DMS53 (cell line): ENCODE measurements at regions not wholly inside any gene's neighbourhood (a gene's known extent, or its start where the extent isn't known, plus 50 kb on each side); places are given as distances from the start of the nearest gene placed in this dataset.
A peak's percentile ranks its signal among the peaks of the same experiment; 100 is the strongest.

ENCODE experiments used
- DNase-seq: peaks from one replicate; lab custom pipeline; 2025; lab: John Stamatoyannopoulos, UW

DNA sequence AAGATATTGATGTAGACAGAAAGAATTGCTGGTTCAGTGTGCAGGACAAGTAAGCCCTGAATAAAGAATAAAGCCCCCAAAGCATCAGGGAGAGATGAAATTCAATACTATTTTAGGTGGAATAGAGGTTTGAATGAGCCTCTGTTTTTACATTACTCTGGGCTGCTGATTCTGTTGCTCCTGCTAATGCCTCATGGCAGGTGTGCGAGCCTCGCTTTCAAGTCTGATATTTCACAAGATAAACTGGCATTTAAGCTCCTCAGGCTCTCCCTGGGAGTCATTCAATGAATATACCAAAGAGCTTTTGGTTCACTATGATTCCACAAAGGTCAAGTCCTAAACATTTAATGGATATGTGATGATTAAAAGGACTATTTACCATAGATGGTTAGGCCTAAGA is 601.0 kb upstream of the SLC39A10 start:
- DNase-seq: no peak

DNA sequence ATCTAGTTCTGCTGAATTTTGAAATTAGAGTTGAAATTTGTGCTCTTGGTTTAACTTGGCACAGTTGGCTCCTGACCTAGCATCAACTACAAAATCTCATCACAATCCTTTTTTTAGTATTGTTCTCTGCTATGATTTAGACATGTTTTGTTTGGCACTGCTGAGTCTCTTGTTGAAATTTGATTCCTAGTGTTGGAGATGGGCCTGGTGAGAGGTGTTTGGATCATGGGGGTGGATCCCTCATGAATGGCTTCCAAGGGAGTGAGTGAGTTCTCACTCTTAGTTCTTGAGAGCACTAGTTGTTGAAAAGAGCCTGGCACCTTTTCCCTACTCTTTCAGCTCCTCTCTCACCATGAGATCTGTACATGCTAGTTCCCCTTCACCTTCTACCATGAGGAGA is 605.6 kb upstream of the SLC39A10 start:
- no peak for DNase-seq

DNA sequence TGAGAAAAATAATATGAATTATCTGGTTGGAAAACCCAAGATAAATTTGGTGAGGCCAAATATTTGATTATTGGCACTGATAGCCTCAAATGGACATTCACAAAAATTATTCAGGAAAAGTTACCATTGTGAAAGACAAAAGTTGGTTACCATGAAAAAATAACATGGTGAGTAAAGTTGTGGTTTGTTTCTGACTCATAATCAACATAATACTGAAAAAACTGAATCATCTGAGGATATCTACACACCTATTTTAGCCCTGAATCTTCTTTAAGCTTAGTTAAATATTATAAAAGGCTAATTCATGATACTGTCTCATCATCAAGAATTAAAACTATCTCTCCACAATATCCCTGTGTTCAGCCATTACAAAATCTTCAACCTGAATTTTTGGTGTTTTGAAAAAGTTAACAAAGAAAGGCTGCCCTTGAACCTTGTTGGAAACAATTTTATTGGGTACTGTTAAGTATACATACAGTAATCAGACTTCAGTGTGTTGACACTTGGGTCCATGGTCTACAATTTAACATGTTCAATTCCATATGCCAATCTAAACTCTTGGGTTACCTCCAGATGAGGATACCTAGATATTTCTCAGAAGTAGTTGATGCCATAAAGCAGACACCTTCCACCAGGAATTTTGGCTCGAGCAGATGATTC is 607.5 kb upstream of the SLC39A10 start:
- DNase-seq: no peak

DNA sequence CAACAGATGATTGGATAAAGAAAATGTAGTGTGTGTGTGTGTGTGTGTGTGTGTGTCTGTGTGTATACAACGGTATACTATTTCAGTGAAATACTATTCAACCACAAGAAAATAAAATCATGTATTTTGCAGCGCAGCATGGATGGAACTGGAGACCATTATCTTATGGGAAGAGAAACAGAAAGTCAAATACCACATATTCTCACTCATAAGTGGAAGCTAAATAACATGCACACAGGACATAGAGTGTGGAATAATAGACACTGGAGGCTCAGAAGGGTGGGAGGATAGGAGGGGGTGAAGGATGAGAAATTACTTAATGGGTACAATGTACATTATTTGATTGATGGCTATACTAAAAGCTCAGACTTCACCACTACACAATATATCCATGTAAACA is 609.1 kb upstream of the SLC39A10 start:
- no peak for DNase-seq

DNA sequence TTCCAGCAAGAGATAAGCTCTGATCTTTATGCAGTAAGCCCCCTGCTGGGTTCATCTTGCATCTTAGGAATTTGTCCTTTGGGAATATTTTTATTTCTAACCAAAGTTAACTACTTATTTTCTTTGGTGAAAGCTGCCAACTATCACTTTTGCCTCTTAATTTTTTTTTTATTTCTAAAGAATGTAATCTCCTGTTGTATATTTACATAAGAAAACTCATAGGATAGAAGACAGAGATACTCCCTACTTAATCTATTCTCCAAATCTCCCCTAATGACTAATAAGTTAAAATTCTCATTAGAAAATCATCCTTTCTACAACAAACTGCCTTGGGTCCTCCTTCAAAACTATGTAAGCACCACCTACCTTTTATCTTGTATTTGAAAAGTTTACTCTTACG is 612.2 kb upstream of the SLC39A10 start:
- no peak for DNase-seq

DNA sequence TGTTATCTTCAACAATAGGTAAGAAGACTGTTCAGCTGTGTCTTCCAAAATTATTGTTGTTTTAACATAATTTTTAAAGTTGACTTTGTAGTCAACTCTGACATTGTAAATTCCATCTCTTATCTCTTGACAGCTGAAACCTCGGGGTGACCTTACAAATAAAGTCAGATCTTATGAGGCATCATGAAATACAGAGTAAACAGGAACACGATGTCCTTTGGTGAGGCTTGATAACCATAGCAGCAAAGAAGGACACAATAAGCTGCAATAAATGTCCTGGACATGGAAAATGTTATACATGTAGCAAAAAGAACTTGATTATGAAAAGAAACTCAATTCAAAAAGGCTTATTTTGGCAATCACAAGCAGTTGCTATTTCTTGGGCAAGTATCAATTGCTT is 618.9 kb upstream of the SLC39A10 start:
- DNase-seq: no peak

DNA sequence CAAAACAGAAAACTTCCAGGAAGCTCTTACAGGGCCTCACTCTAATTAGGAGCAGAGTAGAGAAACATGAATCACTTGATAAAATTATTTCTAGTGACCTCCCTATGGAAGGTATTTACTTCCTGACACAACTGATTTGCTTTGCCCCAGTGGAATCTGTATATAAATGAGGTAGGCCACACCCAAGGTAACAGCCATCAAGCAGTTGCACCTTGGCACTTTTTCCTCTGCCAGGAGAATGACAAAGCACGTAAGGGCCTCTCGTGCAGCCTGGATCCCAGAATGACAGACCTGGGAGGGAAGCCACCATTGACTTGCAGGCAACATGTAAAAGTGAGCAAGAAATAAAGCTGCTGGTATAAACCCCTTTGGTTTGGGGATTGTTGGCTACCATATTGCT is 620.0 kb upstream of the SLC39A10 start:
- no peak for DNase-seq

DNA sequence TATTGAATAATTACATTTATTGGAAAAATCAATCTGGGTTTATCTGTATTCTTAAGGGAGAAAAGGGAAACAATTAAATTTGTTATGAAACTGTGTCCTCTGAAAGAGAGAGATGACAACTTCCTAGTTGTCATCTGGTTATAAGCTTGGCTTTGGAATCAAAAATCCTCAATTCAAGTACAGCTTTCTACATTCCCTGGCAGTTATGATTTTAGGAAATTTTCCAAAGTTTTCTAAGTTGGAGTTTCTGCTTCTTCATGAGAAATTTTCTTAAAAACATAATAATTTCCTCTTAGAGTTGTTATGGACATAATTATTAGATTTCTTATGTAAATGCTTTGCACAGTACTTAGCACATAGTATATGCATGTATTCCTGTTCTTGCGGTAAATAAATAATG is 625.6 kb upstream of the SLC39A10 start:
- no peak for DNase-seq

DNA sequence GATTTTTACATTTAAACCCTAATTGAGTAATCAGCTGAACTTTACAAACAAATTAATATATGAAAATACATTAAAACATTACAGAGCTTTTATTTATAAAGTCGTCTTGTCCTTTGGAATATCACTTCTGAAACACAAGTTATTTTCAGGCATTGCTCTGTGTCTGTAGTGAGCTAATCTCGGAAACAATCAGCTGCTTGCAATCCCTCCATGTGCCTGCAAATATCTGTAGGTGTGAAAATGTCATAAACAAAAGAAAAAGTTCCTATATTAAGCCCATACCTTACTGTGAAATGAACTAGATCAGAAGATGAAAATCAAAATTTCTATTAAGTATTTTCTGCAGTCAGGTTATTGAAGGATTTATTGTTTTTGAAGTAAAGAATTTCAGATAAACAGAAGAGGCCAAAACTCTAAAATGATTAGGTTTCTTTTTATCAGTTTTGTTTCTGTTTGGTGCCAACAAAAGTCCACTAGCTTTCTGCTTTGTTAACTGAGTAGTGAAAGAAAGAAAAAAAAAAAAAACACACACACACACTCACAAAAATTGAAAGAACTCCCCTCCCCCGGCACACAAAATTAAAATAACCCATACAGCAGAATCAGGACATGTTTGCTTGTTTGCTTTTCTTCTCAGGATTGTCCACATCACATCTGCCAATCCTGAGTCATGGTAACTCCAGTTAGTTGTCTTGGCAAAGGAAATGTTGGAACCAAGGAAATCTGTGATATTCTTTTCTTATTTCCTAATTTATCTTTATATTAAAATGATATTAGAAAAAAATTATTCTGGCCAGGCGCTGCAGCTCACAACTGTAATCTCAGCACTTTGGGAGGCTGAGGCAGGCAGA is 627.0 kb upstream of the SLC39A10 start:
- DNase-seq: peak; percentile 35

DNA sequence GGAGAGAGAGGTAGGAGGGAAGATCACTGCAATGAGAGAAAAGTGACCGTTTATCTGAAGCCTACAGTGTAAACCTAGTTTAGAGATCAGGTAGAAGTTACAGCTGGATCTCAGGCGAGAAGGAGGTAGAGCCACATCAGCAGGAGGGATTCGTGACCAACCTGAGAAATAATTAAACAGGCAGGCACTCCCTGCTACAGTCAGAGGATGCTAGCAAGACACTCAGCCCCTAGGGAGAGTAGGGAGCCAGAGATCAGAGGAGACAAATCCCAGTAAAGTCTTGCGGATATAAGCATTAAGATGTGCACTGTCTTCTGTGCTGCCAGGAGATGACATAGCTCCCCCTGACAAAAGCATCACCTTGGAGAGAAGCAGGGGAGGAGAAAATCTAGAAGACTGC is 629.1 kb upstream of the SLC39A10 start:
- no peak for DNase-seq

DNA sequence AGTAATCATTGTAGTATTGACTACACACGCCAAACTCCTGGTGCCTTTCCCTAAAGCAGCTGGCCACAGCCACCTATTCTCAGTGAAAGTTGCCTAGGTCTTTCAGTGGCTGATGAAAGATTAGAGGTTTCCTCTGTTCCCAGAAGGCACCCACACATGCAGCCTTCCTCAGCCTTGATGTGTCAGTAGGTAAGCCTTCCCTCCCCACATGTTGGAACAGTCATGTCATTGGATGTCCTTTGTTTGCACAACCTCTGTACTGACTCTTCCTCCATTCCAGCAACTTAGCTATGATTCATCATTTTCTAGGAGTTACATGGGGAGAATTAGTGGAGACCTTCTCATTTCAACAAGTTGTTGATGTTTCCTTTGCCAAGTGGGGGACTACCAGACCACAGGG is 630.8 kb upstream of the SLC39A10 start:
- no peak for DNase-seq

DNA sequence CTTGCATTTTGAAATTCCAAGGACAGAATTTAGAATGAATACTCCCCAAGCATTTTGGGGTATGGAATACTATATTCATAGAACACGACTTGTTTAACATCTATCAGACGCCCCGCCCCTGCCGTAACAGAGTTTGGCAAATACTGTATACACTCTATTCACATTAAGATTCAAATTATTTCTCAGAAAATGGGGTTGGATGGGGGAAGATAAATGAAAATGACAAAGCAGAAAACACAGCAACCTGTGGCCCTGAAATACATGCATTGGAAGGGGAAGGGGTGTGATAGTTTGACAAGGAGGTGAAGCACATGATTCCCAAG is 634.6 kb upstream of the SLC39A10 start:
- DNase-seq: no peak

DNA sequence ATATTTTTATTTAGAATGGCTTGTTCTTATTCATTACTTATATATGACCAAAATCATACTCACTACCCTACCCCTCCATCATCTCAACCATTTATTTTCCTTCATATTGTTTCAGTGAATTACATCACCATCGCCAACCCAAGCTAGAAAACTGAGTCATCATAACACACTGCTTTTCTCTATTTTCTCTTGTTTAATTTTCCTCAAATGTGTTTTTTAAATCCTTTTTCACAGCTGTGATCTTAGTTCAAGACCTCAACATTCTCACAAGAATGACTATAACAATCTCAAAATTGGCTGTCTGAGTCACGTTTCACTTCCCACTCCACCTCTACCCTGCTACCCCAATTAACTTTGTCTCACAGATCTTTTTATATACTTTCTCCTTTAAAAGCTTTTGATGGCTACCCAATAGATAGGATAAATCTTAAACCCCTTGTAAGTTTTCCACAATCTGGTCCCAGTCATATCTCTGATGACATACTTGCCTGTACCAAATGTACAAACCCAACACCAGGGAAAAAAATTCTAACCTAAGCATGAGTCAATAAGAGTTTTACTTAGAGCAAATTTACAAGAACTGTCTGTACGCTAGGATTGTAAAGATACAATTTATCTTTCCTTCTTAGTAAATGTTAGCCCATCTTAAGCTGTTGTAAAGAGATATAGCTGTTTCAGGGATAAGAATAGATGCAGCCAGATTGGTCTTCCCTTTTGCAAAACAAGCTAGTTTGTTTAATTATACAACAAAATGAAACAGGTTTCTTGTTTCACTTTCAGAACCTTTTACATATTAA is 635.1 kb upstream of the SLC39A10 start:
- no peak for DNase-seq

DNA sequence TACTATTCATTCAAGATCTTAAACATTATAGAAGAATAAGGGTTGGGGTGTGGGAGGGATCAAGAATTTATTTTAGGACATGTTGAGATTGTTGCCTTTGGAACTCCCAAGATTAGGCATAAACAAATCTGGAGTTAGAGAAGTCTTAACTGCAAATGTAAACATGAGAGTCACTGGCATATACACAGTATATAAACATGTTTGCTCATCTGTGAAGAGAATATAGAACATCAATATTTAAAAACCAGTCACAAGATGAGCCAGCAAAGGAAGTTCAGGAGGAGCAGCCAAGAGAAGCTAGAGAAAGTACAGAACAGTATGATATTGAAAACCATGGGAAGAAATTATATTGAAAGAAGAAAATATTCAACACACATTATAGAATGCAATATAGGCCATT is 638.6 kb upstream of the SLC39A10 start:
- no peak for DNase-seq

DNA sequence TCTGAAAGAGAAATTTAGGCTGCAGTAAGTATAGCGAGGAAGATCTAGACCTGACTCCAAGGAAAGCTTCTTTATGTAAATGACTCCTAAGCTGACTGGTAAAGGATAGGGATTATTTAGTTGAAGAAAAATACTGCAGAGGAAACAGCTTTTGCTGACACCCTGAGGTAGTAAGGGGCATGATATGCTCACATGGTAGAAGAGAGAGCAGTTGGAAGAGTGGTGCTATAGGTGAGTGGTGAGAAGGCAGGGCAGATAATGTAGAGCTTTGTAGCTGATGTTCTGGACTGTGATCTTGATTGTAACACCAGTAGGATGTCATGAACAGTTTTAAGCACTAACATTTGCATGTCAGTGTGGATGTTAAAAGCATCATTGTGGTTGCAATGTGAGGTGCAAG is 639.1 kb upstream of the SLC39A10 start:
- peak; percentile 24 for DNase-seq

DNA sequence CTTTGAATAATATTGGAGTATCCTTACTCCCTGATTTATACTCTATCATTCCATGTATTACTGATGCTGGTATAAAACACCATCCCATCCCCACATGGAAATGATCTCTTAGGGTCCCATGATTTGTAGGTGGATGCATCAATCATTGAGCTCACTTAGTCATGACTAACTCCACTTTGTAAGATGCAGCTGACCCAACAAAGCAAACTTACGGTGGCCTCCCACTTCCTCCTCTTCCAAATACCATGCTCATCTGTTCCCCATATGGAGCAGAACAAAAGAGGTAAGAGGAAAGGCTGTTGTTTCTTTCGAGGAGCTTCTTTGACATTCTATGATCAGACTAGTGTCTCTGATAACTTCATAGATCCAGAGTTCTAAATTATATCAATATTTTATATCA is 640.2 kb upstream of the SLC39A10 start:
- DNase-seq: peak; percentile 23

DNA sequence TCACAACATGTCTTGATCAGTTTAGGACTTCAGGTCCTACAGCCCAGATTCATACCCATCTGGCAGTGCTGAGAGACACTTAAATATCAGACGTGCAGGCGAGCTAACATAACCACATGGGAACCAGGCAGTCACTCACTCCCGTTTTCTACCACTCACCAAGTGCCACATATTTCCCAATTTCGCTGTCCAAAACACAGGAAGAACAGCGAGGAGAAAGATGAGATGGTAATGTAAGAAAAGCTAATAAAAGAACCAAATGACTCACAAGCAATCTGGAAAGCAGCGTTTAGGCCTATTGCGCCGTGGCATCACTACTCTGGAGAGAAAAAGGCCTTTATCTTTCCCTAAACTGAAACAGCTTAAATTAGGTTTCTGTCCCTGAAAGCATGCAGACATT is 647.8 kb upstream of the SLC39A10 start:
- DNase-seq: no peak

DNA sequence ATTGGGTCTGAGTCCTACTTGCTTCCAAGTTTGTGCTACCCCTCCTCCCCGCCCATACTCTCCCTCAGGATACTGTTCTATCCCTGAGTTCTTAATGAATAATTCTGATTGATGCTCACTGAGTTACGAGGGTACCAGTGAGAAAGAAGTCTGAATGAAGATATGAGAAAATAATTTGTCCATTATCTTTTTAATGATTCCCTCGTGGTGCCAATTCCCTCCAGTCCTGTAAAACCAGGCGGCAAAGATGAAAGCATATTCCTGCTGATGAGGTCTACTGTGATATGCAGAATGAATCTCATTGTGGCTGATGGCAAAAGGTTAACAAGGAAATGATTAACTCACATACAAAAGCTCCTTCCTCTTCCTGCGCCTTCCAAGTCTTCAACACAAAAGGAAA is 650.2 kb upstream of the SLC39A10 start:
- DNase-seq: no peak

DNA sequence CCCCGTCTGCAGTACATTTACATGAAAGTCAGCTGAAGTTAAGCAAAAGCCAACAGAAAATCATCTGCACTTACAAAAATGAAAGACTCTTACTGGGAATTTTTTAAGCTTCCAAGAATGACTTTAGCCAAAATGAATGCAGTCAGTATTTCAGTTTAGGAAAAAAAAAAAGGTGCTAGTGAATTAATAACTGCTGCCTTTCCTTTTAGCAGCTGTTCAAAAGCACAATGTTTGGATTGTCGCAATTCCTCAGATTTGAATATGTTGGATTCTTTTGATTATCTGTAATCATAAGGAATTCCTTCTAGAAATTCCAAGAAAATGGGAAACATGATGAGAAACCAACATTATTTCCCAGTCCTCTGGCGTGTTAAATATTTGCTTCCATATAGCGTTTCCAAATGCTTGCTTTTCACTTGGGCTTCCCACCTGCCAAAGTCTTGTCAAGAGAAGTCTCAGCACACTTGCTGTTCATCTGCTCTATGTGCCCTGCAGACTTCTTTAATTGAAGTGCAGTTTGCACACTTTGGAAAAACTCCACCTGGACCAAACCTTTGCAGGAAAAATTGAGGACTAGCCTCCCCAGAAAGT is 653.0 kb upstream of the SLC39A10 start:
- DNase-seq: no peak

DNA sequence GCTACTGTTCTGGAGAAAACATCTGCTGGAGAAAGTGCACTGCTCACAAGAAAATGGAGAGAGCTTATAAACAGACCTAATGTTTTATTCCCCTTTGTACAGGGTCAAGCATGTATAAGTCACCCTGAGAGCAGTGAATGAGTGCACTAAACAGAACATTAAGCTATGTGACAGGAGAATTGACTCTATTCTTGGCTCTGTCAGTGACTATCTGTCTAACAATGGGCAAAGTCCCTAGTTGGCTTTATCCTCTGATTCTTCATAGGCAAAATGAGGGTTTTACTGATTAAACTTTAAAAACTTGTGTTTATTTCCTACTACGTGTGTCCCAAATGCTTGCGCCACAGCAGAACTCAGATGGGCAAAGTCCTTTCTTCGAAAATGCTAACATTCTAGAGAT is 655.1 kb upstream of the SLC39A10 start:
- DNase-seq: no peak

DNA sequence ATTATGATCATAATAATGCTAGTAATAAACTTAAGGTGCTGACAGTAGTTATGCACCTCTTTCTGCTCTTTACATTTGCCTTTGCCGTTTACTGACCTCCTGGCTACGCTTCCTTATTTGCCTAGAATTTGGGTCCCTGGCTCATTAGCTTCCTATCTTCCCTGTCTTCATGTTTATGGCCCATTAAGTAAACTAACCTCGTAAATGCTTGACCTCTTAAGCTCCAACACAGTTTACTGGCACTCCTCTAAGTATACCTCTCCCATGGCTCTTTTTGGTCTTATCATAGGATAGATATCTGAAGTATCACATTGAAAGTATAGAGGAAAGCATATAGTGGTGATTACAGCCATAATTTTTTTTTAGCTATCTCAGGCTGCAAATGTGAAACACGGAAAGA is 657.3 kb upstream of the SLC39A10 start:
- DNase-seq: no peak

DNA sequence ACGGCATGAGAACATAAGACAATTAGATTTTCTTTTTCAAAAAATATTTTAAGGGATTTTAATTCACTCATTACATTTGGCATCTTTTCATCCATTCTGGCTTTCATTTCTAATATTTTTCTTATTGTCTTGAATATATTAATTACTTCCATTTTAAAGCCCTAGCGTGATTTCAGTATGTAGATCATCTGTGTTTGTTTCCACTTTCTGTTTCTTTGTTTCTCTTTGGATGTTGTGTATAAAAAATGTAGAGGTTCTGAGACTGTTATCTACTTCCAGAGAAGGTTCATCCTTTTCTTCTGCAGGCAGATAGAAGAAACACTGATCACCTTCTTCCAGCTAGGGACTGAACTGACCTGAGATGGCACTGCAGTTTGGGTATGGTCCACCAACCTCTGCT is 664.4 kb upstream of the SLC39A10 start:
- no peak for DNase-seq

DNA sequence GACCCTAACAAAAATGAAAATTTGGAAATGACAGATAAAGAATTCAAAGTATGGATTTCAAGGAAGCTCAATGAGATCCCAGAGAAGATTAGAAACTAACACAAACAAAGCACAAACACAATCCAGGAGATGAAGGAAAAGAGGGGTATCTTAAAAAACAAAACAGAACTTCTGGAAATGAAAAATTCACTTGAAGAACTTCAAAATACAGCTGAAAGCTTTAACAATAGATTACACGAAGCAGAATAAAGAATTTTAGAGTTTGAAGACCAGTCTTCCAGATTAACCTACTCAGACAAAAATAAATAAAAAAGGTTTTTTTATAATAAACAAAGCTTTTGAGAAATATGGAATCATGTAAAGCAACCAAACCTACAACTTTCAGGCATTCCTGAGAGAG is 671.8 kb upstream of the SLC39A10 start:
- DNase-seq: no peak
